Testis (tissue), 2 donors: ENCODE measurements at regions not wholly inside any gene's neighbourhood (a gene's known extent, or its start where the extent isn't known, plus 50 kb on each side); places are given as distances from the start of the nearest gene placed in this dataset.

Experiments used
- POLR2A ChIP-seq: fragments of 450-650 bp; IDR thresholded peaks from one replicate; pipeline ENCODE4 v1.6.1; 2017; ENCODE audit warnings: antibody characterized with exemption, mild to moderate bottlenecking, moderate library complexity
- TF ChIP-seq, protein P1 (sequence below), 3 experiments: fragments of 450-650 bp in 2 of 3; fragments of 200-600 bp in 1 of 3; sonication (generic) in 1 of 3; IDR thresholded peaks; one replicate each; pipeline ENCODE4 v1.5.1; 2016 to 2019; ENCODE audit warnings: antibody characterized with exemption in 3 of 3, mild to moderate bottlenecking in 2 of 3, moderate library complexity in 1 of 3

DNA sequence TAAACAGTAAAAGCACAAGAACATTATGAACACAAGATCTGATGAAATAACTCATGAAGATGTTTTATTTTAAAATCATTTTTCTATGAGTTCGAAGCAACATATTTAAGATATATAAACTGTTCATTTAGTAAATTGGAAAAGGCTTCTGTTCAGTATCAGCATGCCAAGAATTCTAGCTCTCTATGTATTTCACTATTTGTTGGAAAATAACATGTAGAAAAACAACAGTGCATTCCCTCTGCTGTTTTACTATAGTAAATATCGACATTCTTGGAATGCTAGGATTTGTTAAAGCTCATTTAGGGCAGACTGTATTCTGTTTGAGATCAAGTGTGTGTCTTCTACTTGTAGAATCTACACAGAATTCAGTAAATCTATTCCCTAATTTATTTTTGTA, 750.2 kb downstream of the CCDC85A start:
- TF ChIP-seq, protein P1, sequence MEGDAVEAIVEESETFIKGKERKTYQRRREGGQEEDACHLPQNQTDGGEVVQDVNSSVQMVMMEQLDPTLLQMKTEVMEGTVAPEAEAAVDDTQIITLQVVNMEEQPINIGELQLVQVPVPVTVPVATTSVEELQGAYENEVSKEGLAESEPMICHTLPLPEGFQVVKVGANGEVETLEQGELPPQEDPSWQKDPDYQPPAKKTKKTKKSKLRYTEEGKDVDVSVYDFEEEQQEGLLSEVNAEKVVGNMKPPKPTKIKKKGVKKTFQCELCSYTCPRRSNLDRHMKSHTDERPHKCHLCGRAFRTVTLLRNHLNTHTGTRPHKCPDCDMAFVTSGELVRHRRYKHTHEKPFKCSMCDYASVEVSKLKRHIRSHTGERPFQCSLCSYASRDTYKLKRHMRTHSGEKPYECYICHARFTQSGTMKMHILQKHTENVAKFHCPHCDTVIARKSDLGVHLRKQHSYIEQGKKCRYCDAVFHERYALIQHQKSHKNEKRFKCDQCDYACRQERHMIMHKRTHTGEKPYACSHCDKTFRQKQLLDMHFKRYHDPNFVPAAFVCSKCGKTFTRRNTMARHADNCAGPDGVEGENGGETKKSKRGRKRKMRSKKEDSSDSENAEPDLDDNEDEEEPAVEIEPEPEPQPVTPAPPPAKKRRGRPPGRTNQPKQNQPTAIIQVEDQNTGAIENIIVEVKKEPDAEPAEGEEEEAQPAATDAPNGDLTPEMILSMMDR (IDR thresholded peaks at IDR 0.05), result no peak
- TF ChIP-seq POLR2A, result no peak
